HG03108 (cell line): ENCODE measurements at regions not wholly inside any gene's neighbourhood (a gene's known extent, or its start where the extent isn't known, plus 50 kb on each side); places are given as distances from the start of the nearest gene placed in this dataset.
"Not testable (repeated sequence)": the region's sequence is repeated elsewhere in the genome, so short reads cannot be mapped to it uniquely, and the experiment has no call there.

ENCODE experiments used
- ATAC-seq: cut with Tn5 transposase; IDR thresholded peaks from one replicate; pipeline ENCODE4 v1.9.1; 2021; ENCODE audit warnings: moderate library complexity; ENCODE audit not compliant: unreplicated experiment

GRCh38 chr5:158522776-158523175, 576.9 kb downstream of the EBF1 start:
- ATAC-seq = no peak

DNA sequence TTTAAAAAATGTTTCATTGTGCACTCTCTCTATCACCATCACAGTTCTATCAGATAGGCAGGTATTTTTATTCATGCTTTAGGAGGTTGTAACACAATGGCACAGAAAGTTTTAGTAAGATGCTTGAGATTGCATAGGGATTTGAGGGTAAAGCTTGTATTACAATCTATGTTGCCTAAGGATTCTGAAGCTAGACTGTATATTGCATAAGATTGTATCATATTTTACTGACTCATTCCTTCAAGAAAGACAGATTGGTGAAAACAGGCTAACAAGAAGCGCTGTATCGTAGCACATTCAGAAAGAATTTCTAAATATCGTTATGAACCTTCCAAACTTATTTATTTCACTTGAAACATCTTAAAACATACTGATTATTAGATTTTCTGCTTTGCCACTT, 577.7 kb downstream of the EBF1 start:
- no peak for ATAC-seq

DNA sequence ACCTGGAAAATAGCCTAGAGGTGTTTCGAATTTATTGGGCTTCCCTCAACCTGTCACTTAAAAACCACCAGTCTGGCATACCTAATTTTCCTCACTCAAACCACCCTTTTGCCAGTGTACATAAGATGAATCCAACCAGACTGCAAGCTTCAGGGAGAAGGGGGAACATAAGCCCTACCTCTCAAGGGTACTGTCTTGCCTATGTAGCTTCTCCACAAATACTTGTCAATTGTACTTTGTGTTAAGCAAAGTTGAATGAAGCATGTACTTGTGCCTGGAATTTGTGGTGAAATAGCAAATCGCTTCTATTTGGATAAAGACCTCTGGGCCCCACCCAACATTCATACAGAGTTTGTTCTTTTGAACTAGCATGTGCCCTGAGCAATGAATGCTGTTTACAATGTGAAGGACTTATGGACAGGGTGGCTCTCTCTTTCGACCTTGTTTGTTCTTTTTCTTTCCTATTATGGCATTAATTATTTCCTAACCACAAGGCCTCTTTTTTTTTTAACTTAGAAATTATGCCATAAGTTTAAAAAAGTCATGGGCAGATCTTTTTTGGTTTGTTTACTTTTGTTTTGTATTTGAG, 580.2 kb downstream of the EBF1 start:
- ATAC-seq = no peak

- ATAC-seq = no peak
Measured at GRCh38 chr5:158516521-158516920, 583.2 kb downstream of the EBF1 start.

DNA sequence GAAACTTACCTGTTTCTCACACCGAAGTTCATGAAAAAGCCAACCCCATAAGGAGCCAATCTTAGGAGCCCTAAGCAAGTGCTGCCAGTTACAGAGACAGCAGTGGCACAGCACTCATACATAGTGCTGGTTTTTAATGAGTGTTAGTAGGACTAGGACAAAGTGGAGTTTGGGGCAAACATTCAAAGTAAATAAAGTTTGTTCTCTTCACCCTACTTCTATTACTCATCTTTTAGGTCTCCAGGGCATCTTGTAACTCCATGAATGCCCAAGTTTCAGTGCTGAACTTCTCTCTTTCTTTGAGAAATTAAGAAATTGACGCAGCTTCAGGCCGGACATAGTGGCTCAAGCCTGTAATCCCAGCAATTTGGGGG, 584.7 kb downstream of the EBF1 start:
- no peak for ATAC-seq

DNA sequence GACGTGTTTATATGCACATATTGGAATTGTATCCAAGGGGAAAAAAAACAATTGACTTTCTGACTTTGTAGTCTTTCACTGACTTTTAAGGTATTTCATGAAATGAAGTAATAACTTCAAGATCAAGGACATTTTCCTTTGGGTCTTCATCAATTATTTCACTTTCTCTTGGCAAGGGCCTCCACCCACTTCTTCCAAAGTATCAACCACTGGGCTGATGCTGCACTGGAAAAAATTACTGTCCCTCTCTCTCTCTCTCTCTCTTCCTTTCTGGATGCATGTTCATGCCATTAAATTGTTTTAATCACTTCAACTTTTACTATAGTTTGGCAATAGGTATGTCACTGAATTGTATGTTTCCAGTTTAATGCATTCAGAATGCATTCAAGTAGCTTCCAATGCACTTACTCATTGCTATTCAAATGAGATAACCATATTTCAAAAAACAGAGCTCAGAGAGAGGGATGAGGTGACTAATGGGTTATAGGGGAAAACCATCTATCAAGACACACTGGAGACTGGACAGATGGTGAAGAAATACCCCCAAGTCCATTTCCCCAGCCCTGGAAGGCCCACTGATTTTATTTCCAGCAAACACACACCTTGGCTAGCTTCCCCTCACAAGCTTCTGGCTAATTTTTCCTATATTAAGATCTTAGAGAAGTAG, 585.3 kb downstream of the EBF1 start:
- ATAC-seq = no peak

DNA sequence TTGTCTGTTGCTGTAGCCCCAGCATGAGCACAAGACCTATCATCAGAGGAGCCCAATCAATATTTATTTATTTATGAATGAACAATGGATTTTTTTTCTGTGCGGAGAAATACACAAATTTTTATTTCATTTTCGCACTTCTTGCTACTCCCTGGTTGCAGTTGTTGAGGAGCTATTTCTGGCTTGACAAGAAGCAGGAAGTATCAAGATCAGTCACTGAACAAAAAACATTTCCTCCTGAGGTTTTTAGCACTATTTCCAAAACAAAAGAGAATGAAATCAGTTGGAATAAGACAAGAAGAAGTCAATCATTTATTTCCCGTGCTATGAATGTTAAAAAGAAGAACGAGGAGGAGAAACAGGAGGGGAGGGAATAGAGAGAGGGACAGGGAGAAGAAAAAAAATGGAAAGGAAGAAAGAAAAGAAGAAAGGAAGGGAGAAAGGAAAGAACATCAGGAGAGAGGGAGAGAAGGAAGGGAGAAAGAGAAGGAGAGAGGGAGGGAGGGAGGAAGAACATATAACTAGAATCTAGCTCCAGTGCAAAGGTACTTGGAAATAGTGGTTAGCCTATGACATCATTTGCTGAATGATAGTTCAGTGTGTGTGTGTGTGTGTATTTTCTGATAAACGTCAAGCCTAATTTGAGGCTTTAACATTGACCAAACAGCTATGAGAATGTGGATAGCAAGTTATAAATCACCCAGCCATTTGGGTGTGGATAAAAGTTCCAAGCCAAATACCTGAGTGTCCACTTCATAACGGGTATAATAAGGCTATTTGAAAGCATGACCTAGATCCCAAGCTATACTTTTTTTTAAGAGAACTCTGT, 586.0 kb downstream of the EBF1 start:
- no peak for ATAC-seq

DNA sequence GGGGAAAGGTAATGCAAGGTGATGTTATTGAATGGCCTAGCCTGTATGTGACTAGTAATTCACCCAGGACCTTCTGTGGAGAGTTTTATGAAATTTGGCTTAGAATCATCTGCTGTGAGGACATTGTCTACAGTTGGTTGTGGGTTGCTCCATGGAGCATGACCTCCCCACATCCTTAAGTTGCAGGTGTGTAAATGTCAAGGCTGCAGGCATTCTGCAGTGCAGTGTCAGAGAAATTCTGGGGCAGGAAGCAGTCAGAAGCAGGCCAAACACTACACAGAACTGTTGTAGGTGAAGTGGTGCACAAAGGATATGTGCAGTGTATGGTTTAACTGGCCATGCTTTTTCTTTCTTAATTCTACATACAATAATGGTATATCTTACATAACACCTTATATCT, 588.3 kb downstream of the EBF1 start:
- peak; percentile 91 for ATAC-seq

DNA sequence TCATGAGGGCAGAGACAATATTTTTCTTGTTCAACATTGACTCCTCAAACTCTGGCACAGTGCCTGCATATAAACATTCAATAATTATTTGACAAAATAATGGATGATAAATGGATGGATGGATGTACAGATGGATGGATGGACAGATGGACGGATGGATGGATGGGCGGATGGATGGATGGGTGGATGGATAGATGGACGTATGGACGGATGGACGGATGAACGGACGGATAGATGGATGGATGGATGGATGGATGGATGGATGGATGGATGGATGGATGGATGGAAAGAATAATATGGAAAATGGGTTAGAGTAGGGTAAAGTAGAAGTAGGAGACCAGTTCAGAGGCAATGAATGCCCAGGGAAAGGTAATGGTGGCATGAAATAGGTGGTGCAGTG, 589.2 kb downstream of the EBF1 start:
- ATAC-seq = no peak

GRCh38 chr5:158506648-158507047, 593.1 kb downstream of the EBF1 start:
- ATAC-seq = no peak

GRCh38 chr5:158502686-158503085, 597.0 kb downstream of the EBF1 start:
- ATAC-seq = no peak

GRCh38 chr5:158499892-158500418, 599.8 kb downstream of the EBF1 start:
- ATAC-seq = no peak

DNA sequence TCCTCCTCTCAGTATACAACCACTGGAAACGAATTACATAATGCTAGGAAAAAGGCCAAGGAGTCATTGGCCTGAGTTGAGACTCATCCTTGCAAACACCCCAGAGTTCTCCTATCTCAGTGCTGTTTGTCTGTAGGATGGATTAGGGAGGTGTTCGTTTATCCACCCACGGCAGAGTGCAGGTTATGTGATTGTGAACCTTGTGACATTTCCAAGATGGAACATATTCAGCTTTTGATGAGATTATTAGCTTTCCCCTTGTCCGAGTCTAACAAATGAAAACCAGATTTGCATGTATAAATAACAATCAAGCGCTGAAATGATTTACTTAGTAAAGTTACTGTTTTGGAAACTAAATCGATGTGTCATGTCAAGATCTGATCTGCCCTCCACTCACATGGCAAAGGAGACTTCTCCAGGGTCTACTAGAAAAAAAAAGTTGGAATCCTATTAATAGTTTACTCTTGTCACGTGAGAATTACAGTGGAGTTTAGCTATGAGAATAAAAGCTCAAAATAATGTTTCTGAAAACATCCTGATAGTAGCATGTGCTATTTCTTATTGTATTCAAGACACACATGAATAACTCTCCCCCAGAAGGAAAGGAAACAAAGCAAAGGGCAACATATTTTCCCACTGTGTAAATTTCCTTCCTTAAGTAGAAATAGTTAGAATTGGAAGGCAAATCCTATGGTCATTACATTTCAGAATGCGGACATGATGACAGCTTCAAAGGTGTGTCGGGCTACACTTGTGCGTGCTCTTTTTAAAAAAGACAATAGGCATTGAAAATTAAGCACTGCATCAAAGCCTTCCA, 600.4 kb downstream of the EBF1 start:
- no peak for ATAC-seq

DNA sequence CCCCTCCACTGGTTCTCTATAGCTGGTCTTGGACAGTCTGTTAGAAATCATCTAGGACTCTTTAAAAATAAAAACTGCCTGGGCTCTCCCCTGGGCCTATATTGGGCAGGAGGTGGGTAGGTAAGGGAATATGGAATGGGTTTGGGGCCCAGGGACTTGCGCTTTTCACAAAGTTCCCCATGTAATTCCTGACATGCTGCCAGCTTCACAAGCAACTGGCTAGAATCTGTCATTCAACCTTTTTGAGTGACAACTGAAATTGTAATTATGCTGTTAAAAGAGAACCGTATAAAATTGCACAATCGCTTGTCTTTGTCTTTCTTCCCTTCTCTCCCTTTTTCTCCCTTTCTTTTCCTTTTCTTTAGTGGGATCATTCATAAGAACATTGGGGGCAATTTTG, 603.1 kb downstream of the EBF1 start:
- no peak for ATAC-seq

- ATAC-seq = no peak
Measured at GRCh38 chr5:158494541-158494940, 605.2 kb downstream of the EBF1 start.

DNA sequence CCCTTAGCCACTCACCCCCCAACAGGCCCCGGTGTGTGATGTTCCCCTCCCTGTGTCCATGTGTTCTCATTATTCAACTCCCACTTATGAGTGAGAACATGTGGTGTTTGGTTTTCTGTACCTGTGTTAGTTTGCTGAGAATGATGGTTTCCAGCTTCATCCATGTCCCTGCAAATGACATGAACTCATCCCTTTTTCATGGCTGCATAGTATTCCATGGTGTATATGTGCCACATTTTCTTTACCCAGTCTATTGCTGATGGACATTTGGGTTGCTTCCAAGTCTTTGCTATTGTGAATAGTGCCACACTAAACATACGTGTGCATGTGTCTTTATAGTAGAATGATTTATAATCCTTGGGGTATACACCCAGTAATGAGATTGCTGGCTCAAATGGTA, 605.7 kb downstream of the EBF1 start:
- not testable (repeated sequence) for ATAC-seq

- ATAC-seq = no peak
Measured at GRCh38 chr5:158492841-158493242, 606.9 kb downstream of the EBF1 start.

DNA sequence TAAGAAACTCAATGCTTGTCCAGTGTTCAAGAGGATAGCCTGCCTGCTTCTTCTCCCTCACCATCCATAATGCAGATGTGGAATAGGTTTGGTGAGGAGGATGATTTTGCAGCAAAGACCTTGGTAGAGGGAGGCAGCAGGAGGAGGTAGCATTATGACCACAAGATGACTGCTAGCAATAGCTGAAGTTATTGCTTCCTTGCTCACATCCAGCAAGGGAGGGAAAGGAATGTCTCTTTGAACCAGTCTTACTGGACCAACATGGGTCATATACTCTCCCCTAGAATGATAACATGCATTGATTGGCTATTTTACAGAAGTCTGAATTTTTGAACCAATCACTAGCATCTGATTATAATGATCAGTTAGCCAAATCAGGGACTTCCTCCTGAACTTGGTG, 607.6 kb downstream of the EBF1 start:
- ATAC-seq = no peak

DNA sequence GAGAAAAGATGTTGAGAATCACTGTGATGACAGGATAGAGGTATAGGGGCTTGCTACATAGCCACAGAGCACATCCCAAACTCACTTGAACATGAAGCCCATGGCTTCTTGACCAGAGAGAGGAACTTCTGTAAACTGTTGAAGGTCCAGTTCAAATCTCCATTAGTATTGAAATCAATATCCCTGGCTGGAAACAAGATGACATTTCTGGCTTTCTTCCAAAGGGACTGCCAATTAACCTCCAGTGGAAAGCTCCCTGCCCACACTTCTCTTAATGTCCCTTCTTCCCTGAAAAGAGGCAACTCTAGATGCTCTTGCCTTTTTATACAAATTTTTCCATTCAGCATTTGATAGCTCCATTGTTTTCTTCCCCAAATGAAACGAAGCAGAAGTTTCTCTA, 612.1 kb downstream of the EBF1 start:
- ATAC-seq = no peak

GRCh38 chr5:158487156-158487555, 612.6 kb downstream of the EBF1 start:
- no peak for ATAC-seq

DNA sequence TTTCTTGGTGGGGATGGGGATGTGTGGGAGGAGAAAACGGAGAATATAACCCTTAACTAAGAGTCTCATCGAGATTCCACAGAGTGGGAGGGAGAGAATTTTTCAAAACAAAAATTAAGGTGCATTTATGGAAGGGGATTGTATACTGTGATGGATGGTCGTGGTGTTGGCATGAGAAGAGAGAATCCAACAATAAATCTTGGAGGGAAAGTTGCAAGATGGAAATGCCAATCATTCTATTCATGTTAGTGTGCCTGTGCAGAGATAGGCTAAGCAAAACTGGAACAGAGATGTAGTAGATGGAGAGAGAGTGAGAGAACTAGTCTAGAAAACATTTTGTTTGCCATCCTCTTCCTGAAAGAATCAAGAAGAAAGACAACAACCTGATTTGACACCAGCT, 613.1 kb downstream of the EBF1 start:
- ATAC-seq = no peak
